Tibial artery (tissue), 4 donors: ENCODE measurements at regions not wholly inside any gene's neighbourhood (a gene's known extent, or its start where the extent isn't known, plus 50 kb on each side); places are given as distances from the start of the nearest gene placed in this dataset.

ENCODE experiments used
- DNase-seq, 2 donors: peaks; one replicate each; pipeline ENCODE4 v3.0.0-alpha.2; 2019
- H3K27ac ChIP-seq, 2 donors: fragments of 200-600 bp; sonication (generic) in 1 of 2; 1 replicate in 1 of 2; 2 replicates in 1 of 2; pipeline ENCODE4 v1.5.1; 2018 to 2019; ENCODE audit warnings: mild to moderate bottlenecking in 1 of 2
- H3K27me3 ChIP-seq, 2 donors: fragments of 200-600 bp; sonication (generic) in 1 of 2; one replicate each; pipeline versions ENCODE4 v1.5.1 to v1.6.0; 2016 to 2019
- H3K36me3 ChIP-seq, 3 donors: fragments of 200-600 bp; sonication (generic) in 2 of 3; one replicate each; pipeline ENCODE4 v1.5.1; 2016 to 2019; ENCODE audit warnings: mild to moderate bottlenecking in 2 of 3
- H3K4me1 ChIP-seq, 4 donors: fragments of 200-600 bp; sonication (generic) in 2 of 4; 1 replicate in 3 of 4; 2 replicates in 1 of 4; pipeline ENCODE4 v1.5.1; 2016 to 2019
- H3K4me3 ChIP-seq, 2 donors: fragments of 200-600 bp; sonication (generic) in 1 of 2; 1 replicate in 1 of 2; 2 replicates in 1 of 2; pipeline ENCODE4 v1.5.1; 2018 to 2019; ENCODE audit warnings: mild to moderate bottlenecking in 2 of 2
- H3K9me3 ChIP-seq, 3 donors: fragments of 200-600 bp; sonication (generic) in 1 of 3; one replicate each; pipeline ENCODE4 v1.5.1; 2016 to 2019
- CTCF ChIP-seq, 2 experiments: fragments of 200-600 bp in 1 of 2; fragments of 450-650 bp in 1 of 2; IDR thresholded peaks; one replicate each; pipeline ENCODE4 v1.5.1; 2017 to 2019; ENCODE audit warnings: antibody characterized with exemption in 2 of 2, mild to moderate bottlenecking in 1 of 2, moderate library complexity in 1 of 2
- intact Hi-C: fragments of 100-400 bp; cut with DNase I; formaldehyde crosslinking; loops from one replicate; pipeline ENCODE4 v1.15.0; 2023; ENCODE audit warnings: low total_unique reads

- H3K27me3 ChIP-seq: no peaks in the 10 kb centered on the region
- peaks cover 0 to 14% (median 8%) of the 10 kb centered on the region in 3 donors for H3K9me3 ChIP-seq
- H3K36me3 ChIP-seq: no peaks in the 10 kb centered on the region
- H3K4me1 ChIP-seq: no peaks in the 10 kb centered on the region
- DNase-seq: no peak
- no peak overlapping the region for H3K4me3 ChIP-seq
- no peak overlapping the region for H3K27ac ChIP-seq
- no peak for TF ChIP-seq CTCF (IDR thresholded peaks at IDR 0.05)
- intact Hi-C loops: no loop called here
Measured at GRCh38 chr3:18295171-18295920, 129.8 kb downstream of the SATB1 start.

GRCh38 chr3:18290157-18290556 lies 135.0 kb downstream of the SATB1 start:
- Histone ChIP-seq H3K36me3 (no peaks in the 10 kb centered on the region), H3K27ac (no peak overlapping the region), H3K27me3 (no peaks in the 10 kb centered on the region), H3K9me3 (no peaks in the 10 kb centered on the region), H3K4me1 (no peaks in the 10 kb centered on the region), H3K4me3 (no peak overlapping the region)
- intact Hi-C loops: no loop called here
- DNase-seq: no peak
- no peak for TF ChIP-seq CTCF (IDR thresholded peaks at IDR 0.05)

GRCh38 chr3:18288243-18288642 lies 136.9 kb downstream of the SATB1 start:
- H3K27ac ChIP-seq: no peak overlapping the region
- no peak for DNase-seq

GRCh38 chr3:18284716-18285115 lies 140.4 kb downstream of the SATB1 start:
- Histone ChIP-seq H3K4me1 (no peaks in the 10 kb centered on the region), H3K36me3 (no peaks in the 10 kb centered on the region), H3K27ac (no peak overlapping the region), H3K9me3 (no peaks in the 10 kb centered on the region), H3K27me3 (no peaks in the 10 kb centered on the region), H3K4me3 (no peak overlapping the region)
- DNase-seq: no peak
- TF ChIP-seq CTCF (IDR thresholded peaks at IDR 0.05): no peak
- intact Hi-C loops: no loop called here

More at GRCh38 chr3:18288243-18288642, 136.9 kb downstream of the SATB1 start:
- H3K4me1 ChIP-seq: no peaks in the 10 kb centered on the region
- intact Hi-C loops: no loop called here
- H3K9me3 ChIP-seq: no peaks in the 10 kb centered on the region
- no peaks in the 10 kb centered on the region for H3K27me3 ChIP-seq
- H3K4me3 ChIP-seq: no peak overlapping the region
- no peaks in the 10 kb centered on the region for H3K36me3 ChIP-seq
- no peak for TF ChIP-seq CTCF (IDR thresholded peaks at IDR 0.05)

- Histone ChIP-seq H3K36me3 (no peaks in the 10 kb centered on the region), H3K4me3 (no peak overlapping the region), H3K9me3 (no peaks in the 10 kb centered on the region), H3K27me3 (no peaks in the 10 kb centered on the region), H3K27ac (no peak overlapping the region), H3K4me1 (no peaks in the 10 kb centered on the region)
- DNase-seq: no peak
- TF ChIP-seq CTCF (IDR thresholded peaks at IDR 0.05): no peak
- intact Hi-C loops: no loop called here
Measured at GRCh38 chr3:18283680-18284079, 141.5 kb downstream of the SATB1 start.
